IPS DF 6.9 (cell line): ENCODE measurements at regions not wholly inside any gene's neighbourhood (a gene's known extent, or its start where the extent isn't known, plus 50 kb on each side); places are given as distances from the start of the nearest gene placed in this dataset.

ENCODE experiments used
- DNase-seq: peaks from one replicate; pipeline ENCODE4 v3.0.0-alpha.2; 2013; ENCODE audit warnings: low read depth, low spot score
- H3K27ac ChIP-seq: one replicate; pipeline ENCODE4 v1.5.1; 2013; ENCODE audit warnings: low read length, control low read depth
- H3K27me3 ChIP-seq: 2 replicates; pipeline ENCODE4 v1.6.1; 2013; ENCODE audit warnings: mild to moderate bottlenecking, low read length; ENCODE audit not compliant: control insufficient read depth, insufficient read depth
- H3K36me3 ChIP-seq: 2 replicates; pipeline ENCODE4 v1.6.1; 2013; ENCODE audit warnings: low read length; ENCODE audit not compliant: control insufficient read depth, insufficient read depth
- H3K4me1 ChIP-seq: 2 replicates; pipeline ENCODE4 v1.6.1; 2013; ENCODE audit warnings: low read length; ENCODE audit not compliant: control insufficient read depth, insufficient read depth
- H3K4me3 ChIP-seq: 2 replicates; pipeline ENCODE4 v1.5.1; 2013; ENCODE audit warnings: mild to moderate bottlenecking, low read length
- H3K9me3 ChIP-seq: 2 replicates; pipeline ENCODE4 v1.6.1; 2013; ENCODE audit warnings: low read length, inconsistent platforms; ENCODE audit not compliant: control insufficient read depth, insufficient read depth
- WGBS: extraction: QIAGEN DNeasy Blood & Tissue Kit; methylation state at CpG from one replicate; pipeline ENCODE4 v1.1.7; 2013; ENCODE audit warnings: mixed read lengths, missing lambda C conversion rate; ENCODE audit not compliant: insufficient read length, insufficient coverage; 5-methylcytosine and 5-hydroxymethylcytosine counted together

DNA sequence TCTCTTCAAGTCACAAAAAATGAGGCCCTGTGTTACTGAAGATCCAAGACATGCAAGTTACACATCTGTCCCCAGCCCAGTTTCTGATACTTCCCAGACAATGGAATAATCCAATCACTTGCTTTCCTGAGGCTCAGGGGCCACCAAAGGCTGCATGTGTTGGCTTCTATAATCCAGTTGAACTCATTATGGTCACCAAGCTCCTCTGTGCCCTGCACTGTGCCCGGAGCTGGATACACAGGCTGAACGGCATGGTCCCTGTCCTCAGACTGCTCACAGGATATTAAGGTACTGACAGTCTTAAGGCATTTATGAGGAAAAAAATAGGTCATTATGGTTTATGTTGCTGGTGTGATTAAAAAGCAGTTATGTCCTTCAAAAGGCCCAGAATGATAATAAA lies 117.0 kb upstream of the SYT6 start:
- H3K36me3 ChIP-seq, result no peaks in the 10 kb centered on the region
- no CpG with 5 or more reads among the region's 2 CpGs for WGBS
- H3K27ac ChIP-seq, result no peak overlapping the region
- H3K9me3 ChIP-seq, result no peaks in the 10 kb centered on the region
- H3K27me3 ChIP-seq, result no peaks in the 10 kb centered on the region
- DNase-seq, result no peak
- no peaks in the 10 kb centered on the region for H3K4me1 ChIP-seq
- H3K4me3 ChIP-seq, result no peak overlapping the region

DNA sequence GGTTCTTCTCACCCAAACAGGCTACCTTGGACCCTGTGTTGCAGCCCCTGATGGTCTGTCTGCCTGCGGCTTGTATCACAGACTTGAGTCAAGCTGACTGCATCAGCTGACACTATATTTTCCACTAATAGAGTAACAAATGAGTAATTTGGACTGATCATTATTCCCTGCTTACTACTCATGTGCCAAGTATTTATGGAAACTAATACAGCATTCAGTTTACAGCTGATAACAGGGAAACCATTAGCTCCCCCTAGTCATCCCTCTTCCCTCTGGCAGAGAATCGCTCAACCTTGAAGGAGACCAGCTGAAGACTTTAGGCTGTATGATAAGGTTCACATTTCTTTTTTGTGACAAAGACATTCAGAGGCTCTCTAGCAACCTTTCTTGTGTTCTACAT lies 116.6 kb upstream of the SYT6 start:
- Histone ChIP-seq H3K4me1 (no peaks in the 10 kb centered on the region), H3K9me3 (no peaks in the 10 kb centered on the region), H3K36me3 (no peaks in the 10 kb centered on the region), H3K27ac (no peak overlapping the region), H3K27me3 (no peaks in the 10 kb centered on the region), H3K4me3 (no peak overlapping the region)
- no peak for DNase-seq
- no CpG with 5 or more reads among the region's 2 CpGs for WGBS

DNA sequence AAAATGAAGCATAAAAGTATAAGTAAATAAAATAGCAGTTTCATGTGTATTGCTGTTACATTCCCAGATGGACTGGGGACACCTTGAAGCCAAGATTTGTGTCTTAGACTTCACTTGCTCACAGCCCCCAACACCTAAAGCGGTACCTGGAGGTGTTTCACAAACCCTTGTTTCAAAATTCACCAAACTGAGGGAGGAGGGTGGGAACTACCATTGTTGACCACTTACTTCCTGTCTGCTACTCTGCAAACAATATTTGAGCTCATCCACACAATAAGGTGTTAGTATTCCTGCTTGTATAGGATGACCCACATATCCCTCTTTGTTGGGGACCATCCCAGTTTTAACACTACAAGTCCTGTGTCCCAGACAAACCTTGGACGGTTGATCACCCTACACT lies 115.9 kb upstream of the SYT6 start:
- no peaks in the 10 kb centered on the region for H3K27me3 ChIP-seq
- no peaks in the 10 kb centered on the region for H3K36me3 ChIP-seq
- H3K4me3 ChIP-seq, result no peak overlapping the region
- H3K27ac ChIP-seq, result no peak overlapping the region
- DNase-seq, result no peak
- no CpG with 5 or more reads among the region's 2 CpGs for WGBS
- H3K9me3 ChIP-seq, result no peaks in the 10 kb centered on the region
- no peaks in the 10 kb centered on the region for H3K4me1 ChIP-seq

DNA sequence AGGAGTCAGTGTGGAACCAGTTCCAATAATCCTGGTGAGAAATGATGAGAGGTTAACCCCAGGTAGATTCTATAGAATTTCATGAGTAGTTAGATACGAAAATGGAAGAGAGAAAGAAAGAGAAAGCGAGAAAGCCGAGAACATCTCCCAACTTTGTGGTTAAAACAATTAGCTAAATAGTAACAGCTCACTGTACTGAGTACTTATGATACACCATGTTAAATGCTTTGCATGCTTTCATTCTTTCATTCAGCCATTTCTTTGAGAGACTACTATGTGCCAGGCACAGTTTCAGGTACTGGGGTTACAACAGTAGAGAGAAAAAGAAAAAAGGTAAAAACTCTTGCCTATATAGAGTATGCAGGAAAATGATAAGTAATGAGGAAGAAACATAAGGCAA lies 109.7 kb upstream of the SYT6 start:
- no CpG with 5 or more reads among the region's 3 CpGs for WGBS
- H3K4me3 ChIP-seq, result no peak overlapping the region
- H3K27me3 ChIP-seq, result no peaks in the 10 kb centered on the region
- DNase-seq, result no peak
- no peaks in the 10 kb centered on the region for H3K36me3 ChIP-seq
- H3K4me1 ChIP-seq, result no peaks in the 10 kb centered on the region; the same call in 1 of the 2 replicates
- no peak overlapping the region for H3K27ac ChIP-seq
- H3K9me3 ChIP-seq, result no peaks in the 10 kb centered on the region

DNA sequence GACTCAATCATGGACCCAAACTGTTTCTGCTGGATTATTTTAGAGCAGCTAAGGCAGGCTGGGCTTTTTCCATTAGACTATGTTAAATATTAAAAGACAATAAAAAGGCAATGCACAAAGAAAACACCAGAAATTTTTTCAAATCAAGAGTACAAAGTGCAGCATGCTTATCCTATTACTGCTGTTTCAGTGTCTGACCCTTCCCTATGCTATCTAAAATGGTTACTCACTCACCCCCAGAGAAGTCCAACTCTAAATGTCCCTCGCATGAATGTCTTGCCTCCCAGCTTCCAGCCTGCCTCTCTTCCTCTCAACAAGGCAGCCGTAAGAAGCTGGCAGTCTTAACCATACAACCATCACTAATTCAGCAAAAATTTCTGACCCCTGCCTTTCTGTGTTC lies 108.7 kb upstream of the SYT6 start:
- no peak for DNase-seq
- H3K27ac ChIP-seq, result no peak overlapping the region
- no peaks in the 10 kb centered on the region; the same call in 1 of the 2 replicates for H3K4me1 ChIP-seq
- no peaks in the 10 kb centered on the region for H3K36me3 ChIP-seq
- no peaks in the 10 kb centered on the region for H3K27me3 ChIP-seq
- no peaks in the 10 kb centered on the region for H3K9me3 ChIP-seq
- WGBS, result no CpG with 5 or more reads among the region's 2 CpGs
- H3K4me3 ChIP-seq, result no peak overlapping the region

DNA sequence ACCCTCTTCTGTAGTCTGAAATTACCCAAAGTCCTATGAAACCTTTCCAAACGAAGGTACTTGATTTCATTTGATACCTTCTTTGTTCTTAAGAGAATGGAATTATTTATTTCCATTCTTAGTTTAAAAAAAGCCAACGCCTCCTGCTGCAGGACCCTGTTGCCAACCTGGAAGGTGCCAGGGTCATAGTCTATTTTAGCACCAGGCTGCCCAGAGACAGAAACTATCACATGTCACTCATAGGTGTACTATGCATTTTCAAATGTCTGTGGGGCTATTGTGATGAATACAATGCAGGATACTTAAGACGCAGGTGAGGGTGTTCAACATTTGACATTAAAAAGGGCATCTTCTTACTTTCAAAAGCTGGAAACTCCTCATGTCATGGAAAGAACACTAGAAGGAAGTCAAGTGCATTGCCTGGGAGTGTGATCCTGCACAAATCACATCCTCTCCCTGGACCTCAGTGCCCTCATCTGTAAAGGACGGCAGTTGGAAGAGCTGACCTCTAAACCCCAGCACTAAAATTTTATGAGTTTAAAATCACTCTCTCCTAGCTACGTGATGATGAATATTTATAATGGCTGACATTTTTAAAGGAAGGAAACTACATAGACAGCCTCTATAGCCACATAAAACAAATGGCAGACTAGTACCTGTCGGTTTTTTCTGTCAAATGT lies 107.3 kb upstream of the SYT6 start:
- DNase-seq, result no peak
- H3K9me3 ChIP-seq, result no peaks in the 10 kb centered on the region
- no peak overlapping the region for H3K27ac ChIP-seq
- H3K4me3 ChIP-seq, result no peak overlapping the region
- H3K4me1 ChIP-seq, result no peaks in the 10 kb centered on the region; the same call in 1 of the 2 replicates
- no CpG with 5 or more reads among the region's 6 CpGs for WGBS
- H3K36me3 ChIP-seq, result no peaks in the 10 kb centered on the region
- no peaks in the 10 kb centered on the region for H3K27me3 ChIP-seq

DNA sequence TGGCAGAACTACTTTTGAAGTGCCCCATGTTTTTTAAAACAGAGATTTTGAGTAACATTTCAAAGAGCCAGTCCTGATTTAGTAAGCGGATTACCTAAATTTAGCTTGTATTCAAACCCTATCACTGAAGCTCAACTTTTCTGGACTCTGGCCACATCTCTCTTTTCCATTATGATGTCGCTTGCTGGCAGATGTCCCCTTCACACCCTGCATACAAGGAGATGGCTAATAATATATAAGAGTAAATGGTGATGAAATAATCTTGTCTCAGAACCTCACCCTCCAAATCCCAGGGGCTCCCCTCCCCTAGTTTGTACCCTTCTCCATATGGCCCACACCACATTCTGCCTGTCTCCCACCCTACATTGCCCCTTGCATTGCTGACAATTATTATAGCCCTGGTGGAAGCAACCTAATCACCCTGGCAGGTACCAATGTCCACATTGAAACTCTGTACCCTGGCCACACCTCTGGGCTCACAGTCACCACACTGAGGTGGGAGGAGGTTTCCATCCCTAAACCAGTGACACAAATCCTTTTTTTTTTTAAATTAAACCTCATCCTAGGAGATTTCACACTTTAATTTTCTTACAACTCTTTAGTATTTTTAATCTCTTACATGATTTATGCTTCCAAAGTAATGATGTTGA lies 106.0 kb upstream of the SYT6 start:
- WGBS, result no CpG with 5 or more reads among the region's 2 CpGs
- no peak for DNase-seq
- H3K27me3 ChIP-seq, result no peaks in the 10 kb centered on the region
- H3K9me3 ChIP-seq, result no peaks in the 10 kb centered on the region
- no peak overlapping the region for H3K27ac ChIP-seq
- no peaks in the 10 kb centered on the region; the same call in 1 of the 2 replicates for H3K4me1 ChIP-seq
- H3K36me3 ChIP-seq, result no peaks in the 10 kb centered on the region
- H3K4me3 ChIP-seq, result no peak overlapping the region

DNA sequence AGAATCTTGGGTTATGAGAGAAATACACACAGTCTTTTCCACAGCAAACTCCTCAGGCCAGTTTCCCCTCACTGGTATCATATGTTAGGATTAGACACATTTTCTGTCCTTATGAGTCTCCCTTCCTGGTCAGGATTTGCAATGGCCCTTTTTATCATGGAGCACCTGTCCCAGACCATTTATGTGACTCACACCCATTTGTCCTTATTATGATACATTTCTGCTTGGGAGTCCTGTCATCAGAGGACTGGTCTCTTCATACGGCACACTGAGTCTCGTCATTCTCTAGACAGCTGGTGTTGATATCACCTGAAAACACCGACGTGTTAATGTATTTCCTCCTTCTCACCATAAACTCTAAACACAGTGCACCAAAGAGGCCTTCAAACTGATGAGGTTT lies 105.0 kb upstream of the SYT6 start:
- no peaks in the 10 kb centered on the region for H3K27me3 ChIP-seq
- no peaks in the 10 kb centered on the region for H3K9me3 ChIP-seq
- no peak for DNase-seq
- no peak overlapping the region for H3K4me3 ChIP-seq
- no peaks in the 10 kb centered on the region for H3K36me3 ChIP-seq
- no CpG with 5 or more reads among the region's 4 CpGs for WGBS
- no peak overlapping the region for H3K27ac ChIP-seq
- H3K4me1 ChIP-seq, result no peaks in the 10 kb centered on the region; the same call in 1 of the 2 replicates

DNA sequence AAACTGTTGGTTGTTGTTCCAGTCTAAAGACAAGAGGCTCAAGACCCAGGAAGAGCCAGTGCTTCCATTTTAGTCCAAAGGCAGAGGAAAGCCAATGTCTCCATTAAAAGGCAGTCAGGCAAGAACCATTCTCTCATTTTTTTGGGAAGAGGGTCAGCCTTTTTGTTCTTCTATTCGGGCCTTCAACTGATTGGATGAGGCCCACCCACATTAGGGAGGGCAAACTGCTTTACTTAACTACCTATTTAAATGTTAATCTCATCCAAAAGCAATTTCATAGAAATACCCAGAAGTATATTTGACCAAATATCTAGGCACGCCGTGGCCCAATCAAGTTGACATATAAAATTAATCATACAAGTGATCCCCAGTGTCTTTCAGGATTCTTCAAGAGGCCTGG lies 104.4 kb upstream of the SYT6 start:
- WGBS, result no CpG with 5 or more reads among the region's 3 CpGs
- H3K27me3 ChIP-seq, result no peaks in the 10 kb centered on the region
- no peaks in the 10 kb centered on the region for H3K9me3 ChIP-seq
- H3K36me3 ChIP-seq, result no peaks in the 10 kb centered on the region
- H3K4me1 ChIP-seq, result no peaks in the 10 kb centered on the region; the same call in 1 of the 2 replicates
- H3K27ac ChIP-seq, result no peak overlapping the region
- no peak for DNase-seq
- no peak overlapping the region for H3K4me3 ChIP-seq

DNA sequence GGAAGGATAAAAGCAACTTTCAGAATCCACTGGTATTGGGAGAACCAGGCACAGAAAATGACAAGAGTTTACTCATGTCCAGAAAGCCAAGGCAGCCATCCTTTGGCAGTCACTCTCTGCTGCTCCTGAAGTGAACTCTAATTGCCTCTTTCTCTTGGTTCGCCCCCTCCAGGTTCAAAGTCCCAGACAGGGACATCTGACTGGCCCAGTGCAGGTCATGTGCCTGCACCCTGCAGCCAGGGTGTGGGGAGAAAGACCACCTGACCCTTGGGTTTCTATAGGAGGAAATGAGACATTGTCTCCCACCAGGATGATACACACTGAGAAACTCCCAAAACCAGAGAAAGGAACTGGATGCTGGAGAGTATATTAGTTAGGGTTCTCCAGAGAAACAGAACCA lies 103.9 kb upstream of the SYT6 start:
- Histone ChIP-seq H3K27me3 (no peaks in the 10 kb centered on the region), H3K9me3 (no peaks in the 10 kb centered on the region), H3K4me1 (no peaks in the 10 kb centered on the region), H3K27ac (no peak overlapping the region), H3K36me3 (no peaks in the 10 kb centered on the region), H3K4me3 (no peak overlapping the region)
- no peak for DNase-seq
- WGBS, result no CpG with 5 or more reads among the region's 1 CpG

DNA sequence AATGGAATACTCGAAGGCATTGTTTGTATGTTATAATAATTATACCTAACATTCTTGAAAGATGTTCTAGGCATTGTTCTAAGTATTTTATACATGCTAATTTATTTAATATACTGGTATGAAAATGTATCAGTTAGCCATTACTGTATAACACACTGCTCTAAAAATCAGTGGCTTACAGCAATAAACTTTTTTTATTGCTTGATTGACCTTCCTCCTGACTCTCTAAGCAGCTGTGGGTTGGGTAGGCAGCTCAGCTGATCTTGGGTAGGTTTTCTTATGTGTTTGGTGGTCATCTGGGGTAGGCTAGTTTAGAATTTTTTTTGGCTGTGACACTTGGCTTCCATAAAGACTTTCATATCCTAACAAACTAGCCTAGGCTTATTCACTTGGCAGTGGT lies 100.2 kb upstream of the SYT6 start:
- no peaks in the 10 kb centered on the region for H3K27me3 ChIP-seq

More for the DNA sequence above, 100.2 kb upstream of the SYT6 start:
- DNase-seq, result no peak
- no peaks in the 10 kb centered on the region for H3K9me3 ChIP-seq
- no peaks in the 10 kb centered on the region for H3K4me1 ChIP-seq
- H3K4me3 ChIP-seq, result no peak overlapping the region
- no CpG with 5 or more reads among the region's 1 CpG for WGBS
- H3K36me3 ChIP-seq, result no peaks in the 10 kb centered on the region
- H3K27ac ChIP-seq, result no peak overlapping the region
